ENCODE measurements at regions not wholly inside any gene's neighbourhood (a gene's known extent, or its start where the extent isn't known, plus 50 kb on each side); places are given as distances from the start of the nearest gene placed in this dataset.
"Not testable (repeated sequence)": the region's sequence is repeated elsewhere in the genome, so short reads cannot be mapped to it uniquely, and the experiment has no call there.

- no peak overlapping the region for H3K4me3 ChIP-seq (replicated peaks; ENCODE audit: low read depth, low read length)
- no peak for DNase-seq (ENCODE audit: low read depth)
- TF ChIP-seq CTCF (IDR thresholded peaks at IDR 0.05; ENCODE audit: low read length, missing control alignments): no peak
These were observed 271.9 kb downstream of the OSTF1 start for GRCh38 chr9:75360252-75360651.

GRCh38 chr9:75362446-75362845, 274.1 kb downstream of the OSTF1 start:
- not testable (repeated sequence) for H3K4me3 ChIP-seq (replicated peaks; ENCODE audit: low read depth, low read length); DNase-seq (ENCODE audit: low read depth)

GRCh38 chr9:75365196-75365595, 276.9 kb downstream of the OSTF1 start:
- no peak for DNase-seq (ENCODE audit: low read depth)
- no peak overlapping the region for H3K4me3 ChIP-seq (replicated peaks; ENCODE audit: low read depth, low read length)
- TF ChIP-seq CTCF (IDR thresholded peaks at IDR 0.05; ENCODE audit: low read length, missing control alignments): no peak

- no peak for DNase-seq (ENCODE audit: low read depth)
- TF ChIP-seq CTCF (IDR thresholded peaks at IDR 0.05; ENCODE audit: low read length, missing control alignments): no peak
- no peak overlapping the region for H3K4me3 ChIP-seq (replicated peaks; ENCODE audit: low read depth, low read length)
These were observed 281.7 kb downstream of the OSTF1 start for GRCh38 chr9:75369989-75370388.

- DNase-seq (ENCODE audit: low read depth): no peak
- no peak for TF ChIP-seq CTCF (IDR thresholded peaks at IDR 0.05; ENCODE audit: low read length, missing control alignments)
- no peak overlapping the region for H3K4me3 ChIP-seq (replicated peaks; ENCODE audit: low read depth, low read length)
These were observed 284.4 kb downstream of the OSTF1 start for GRCh38 chr9:75372499-75373268.

- DNase-seq (ENCODE audit: low read depth): no peak
- H3K4me3 ChIP-seq (replicated peaks; ENCODE audit: low read depth, low read length): no peak overlapping the region
- TF ChIP-seq CTCF (IDR thresholded peaks at IDR 0.05; ENCODE audit: low read length, missing control alignments): no peak
These were observed 288.5 kb downstream of the OSTF1 start for GRCh38 chr9:75376680-75377254.

- DNase-seq (ENCODE audit: low read depth): no peak
- no peak overlapping the region for H3K4me3 ChIP-seq (replicated peaks; ENCODE audit: low read depth, low read length)
- TF ChIP-seq CTCF (IDR thresholded peaks at IDR 0.05; ENCODE audit: low read length, missing control alignments): no peak
These were observed 289.7 kb downstream of the OSTF1 start for GRCh38 chr9:75378036-75378435.
